Renal cortical epithelial cell (primary cell): ENCODE measurements at regions not wholly inside any gene's neighbourhood (a gene's known extent, or its start where the extent isn't known, plus 50 kb on each side); places are given as distances from the start of the nearest gene placed in this dataset.
A peak's percentile ranks its signal among the peaks of the same experiment; 100 is the strongest.

Experiments
- DNase-seq: peaks from one replicate; pipeline ENCODE4 v3.0.0-alpha.2; 2011; ENCODE audit warnings: low read depth

DNA sequence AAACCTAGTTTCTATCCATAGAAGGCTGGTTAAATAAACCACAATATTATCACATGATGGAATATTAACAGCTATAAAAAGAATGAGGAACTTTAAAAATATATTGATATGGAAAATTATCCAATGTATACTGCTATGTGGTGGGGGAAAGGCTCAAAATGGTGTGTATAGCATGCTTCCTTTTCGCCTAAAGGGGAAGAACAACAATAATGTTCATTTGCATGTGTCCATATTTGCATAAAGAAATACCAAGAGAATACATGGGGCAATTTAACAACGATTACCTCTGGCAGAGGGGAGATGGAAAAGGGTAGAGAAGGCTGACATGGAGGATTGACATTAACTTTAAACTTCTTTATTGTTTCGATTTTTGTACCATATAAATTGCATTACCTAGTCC is 121.3 kb upstream of the PARP11 start:
- DNase-seq: no peak

DNA sequence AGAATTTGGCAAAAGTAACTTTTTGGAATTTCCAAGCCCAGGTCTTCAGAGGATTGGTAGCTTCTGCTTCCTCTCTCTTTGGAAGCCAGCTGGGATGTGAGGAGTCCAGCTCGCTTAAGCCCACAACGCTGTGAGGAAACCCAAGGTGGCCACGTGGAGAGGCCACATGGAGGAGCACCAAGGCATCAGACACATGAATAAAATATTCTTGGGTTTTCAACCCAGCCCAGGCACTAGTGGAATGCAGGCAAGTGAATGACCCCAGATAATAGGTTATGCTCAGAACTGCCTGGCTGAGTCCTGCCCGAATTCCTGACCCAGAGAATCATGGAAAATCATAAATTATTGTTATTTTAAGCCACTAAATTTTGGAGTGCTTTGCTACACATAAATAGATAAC is 119.7 kb upstream of the PARP11 start:
- DNase-seq: no peak

DNA sequence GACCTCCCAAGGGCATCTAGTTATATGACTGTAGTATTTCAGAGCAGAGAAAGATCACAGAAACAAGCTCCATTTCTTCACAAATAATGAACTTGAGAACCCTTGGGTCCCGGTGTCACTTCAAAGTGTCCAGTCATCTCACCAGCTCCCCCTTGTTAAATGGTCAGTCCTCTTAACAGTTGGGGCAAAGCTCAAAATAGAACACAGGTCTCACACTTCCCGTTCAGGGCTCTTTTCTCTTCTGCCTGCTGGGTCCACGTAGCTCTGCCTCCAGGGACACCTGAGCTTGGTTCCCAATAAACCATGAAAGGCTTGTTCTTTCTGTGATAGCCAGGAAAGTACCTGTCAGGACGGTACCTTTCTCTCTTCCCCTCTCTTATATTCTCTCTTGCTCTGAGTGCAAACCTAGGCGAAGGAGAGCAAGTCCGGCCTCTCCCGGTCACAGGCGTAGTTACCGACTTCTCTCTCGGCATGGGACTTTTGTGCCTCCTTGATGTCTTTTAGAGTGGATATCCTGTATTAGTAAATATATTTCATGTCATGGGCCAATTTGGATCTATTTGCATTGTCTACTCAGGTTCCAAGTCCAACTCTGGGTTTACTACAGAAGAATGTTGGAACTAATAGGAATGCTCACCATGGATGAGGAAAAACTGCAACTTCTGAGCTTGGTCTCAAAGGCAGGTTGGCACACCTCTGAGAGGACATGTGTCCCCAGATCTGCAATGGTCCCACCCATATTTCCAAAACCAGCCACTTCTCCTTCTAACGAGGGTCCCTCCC is 118.8 kb upstream of the PARP11 start:
- DNase-seq: no peak

DNA sequence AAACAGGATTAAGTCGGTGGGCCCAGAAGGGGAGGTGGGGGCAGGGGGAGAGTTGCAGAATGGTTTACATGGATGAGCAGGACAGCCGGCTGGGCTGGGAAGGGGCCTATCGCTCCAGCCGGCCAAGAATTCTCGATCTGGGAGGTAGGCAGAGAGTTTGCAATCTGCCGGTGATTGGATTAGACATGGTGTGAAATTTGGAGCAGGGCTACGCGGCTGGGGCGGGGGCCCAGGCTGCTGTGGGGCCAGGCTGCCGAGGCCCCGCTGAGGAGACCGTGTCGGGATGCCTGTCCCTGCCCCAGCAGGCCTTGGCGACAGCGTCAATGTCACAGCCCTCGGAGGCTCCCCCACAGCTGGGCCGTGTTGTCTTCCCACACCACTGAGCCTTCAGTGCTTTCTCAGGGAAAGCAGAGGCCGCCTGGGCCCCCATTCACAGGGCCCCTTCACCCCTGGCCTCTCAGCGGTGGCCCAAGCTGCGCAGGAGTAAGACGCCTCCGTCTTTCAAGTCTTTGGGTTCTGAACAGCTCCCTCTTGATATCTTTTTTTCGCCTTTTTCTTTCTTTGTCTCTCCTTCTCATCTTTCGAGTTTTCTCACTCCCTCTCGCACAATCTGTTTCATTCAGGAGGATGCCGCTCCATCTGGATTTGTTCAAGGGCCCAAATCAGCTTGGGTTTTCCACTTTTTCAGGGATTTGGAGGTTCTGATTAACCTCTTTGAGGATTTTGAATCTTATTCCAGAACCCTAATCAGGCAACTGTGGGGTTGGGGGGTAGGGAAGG is 117.5 kb upstream of the PARP11 start:
- no peak for DNase-seq

DNA sequence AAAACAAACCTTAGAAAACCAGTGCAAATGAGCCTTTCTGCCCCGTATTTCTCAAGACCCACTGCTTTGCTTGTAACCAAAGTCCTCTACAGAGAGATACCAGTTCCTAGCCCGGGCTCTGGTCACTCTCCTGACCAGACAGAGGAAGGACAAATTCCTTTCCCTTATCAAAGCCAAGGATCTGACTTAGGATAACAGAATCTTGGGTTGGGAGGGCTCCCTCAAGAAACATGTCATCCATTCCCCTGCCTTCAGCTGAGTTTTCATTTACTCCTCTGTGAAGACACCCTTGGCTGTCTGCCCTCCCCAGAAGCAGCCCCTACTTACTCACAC is 116.0 kb upstream of the PARP11 start:
- DNase-seq: no peak

DNA sequence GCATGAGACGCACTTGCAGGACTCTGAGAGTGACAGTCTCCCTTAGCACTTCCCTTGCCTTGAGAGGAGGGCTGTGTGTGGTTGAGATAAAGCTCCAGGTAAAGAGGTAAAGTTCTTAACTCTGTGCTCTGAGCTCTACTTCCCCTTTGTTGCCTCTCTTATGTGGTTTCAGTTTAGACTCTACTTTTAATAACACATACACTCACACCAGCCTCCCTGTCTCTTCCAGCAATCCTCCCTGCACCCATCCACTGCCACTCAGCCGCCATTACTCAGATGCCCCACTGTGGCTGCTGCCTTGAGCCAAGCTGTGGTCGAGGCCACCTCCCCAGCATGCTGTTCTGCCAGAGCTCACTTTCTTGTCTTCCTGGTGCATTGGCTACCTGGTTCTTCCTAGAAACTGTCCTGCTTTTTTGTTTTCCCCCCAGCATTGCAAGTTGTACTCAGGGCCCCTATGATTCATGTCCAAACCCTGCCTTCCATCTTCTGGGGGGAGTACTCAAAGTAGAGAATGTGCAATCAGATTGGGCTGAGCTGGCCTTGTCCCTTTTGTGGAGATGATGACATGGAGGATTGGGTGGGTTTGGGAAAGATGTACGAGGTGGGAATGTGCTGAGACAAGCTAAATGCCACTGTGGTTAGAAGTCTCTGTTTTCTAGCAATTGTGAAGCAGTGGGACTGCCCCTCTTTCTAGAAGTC is 115.5 kb upstream of the PARP11 start:
- no peak for DNase-seq

DNA sequence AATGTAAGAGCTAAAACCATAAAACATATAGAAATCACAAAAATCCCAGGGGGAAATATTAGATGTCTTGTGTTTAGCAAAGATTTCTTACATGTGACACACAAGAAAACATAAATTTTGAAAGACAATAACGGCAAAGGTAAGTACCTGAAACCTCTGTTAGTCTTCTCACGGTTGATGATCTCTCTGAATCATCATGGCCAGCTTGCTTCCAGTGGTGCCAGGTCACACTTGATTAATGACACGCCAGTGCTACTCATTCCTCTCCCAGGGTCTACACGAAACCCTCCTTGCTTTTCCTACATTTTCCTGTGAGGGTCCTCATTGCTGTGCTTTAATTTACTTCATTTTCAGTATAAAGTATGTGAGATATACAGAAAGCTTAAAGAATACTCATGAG is 114.4 kb upstream of the PARP11 start:
- DNase-seq: peak; percentile 28

DNA sequence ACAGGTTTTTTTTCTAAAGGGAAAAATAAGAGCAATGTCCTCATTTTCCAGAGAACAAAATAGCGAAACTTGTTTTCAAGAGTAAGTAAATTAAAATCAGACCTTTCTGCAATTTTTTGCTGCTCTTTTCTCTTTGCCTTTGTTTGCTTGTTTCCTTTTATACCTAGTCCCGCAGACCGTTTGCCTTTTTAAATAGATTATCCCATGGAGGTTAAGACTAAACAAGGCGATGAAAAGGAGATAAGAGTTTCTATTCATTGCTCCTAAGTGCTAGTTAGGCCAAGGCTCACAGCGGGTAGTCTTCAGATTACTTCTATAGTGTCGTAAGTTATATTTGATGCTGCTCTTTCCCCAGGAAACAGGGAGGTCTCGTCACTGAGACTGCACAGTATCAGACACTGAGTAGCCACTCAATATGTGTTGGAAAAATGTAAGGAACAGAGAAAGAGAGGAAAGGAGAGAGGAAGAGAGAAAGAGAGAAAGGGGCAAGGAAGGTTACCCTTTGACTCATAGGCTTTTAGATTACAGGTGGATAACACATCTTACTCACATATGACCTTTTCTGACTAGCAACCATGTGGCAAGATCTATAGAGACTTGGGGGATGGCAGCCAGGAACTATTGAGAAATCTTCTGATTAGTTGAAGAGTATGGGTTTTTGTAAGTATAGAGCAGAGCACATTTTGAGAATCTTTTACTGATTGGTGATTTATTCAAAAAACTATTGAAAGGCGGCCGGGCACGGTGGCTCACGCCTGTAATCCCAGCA is 107.5 kb upstream of the PARP11 start:
- DNase-seq: no peak

DNA sequence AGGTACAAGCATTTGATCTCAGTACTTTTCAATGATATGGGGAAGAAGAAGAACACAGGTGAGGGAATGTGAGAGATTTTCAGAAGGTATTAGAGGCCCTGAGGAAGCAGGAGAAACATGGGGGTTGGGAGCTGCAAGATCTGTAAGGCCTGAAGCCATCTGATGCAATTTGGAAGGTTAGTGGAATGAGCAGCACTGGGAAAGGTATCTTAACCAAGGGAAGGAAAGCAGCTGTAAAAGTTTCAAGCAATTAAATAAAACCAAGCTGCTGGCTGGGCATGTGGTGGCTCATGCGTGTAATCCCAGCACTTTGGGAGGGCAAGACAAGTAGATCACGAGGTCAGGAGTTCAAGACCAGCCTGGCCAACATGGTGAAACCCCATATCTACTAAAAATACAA is 104.4 kb upstream of the PARP11 start:
- no peak for DNase-seq

DNA sequence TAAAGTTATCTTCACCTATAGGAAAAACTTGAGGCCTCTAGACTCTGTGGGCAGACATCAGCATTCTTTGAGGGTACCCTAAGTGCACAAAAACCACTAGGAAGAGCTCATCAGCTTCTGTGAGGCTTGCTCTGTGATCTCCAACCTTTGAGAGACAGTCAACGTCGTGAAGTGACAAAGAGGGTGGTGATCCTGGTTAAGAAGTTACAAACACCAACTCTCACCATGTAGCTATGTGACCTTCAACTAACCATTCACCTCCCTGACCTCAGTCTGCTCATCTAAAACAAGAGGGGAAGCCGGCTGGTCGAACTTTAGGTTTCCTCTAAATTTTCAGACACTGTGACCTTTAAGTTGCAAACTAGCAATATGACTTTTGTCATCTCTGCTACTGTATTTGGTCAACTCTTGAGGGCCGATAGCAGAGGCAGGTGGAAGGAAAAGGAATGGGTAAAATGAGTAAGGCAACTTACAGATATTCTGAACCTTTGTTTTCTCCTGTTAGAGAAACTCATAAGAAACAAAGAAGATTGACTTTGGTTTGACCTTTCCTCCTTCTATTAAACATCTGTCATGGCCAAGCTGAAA is 103.2 kb upstream of the PARP11 start:
- no peak for DNase-seq

DNA sequence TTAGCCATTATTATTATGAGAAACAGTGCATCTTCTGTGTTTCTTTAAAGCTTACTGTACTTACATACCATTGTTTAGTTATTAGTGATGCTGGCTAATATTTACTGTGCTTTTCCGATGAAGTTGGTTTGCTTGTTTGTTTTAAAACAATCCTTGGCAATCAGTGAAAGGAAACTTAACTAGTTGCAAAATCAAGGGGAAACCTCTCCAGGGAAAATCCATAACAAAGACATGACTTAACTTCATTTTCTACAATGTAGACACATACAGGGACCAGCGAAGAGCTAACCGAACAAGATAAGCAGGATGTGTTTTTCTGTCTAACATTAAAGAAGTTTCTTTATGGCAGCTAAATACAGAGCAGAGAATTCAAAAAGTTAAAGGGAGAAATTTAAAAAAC is 102.5 kb upstream of the PARP11 start:
- no peak for DNase-seq

DNA sequence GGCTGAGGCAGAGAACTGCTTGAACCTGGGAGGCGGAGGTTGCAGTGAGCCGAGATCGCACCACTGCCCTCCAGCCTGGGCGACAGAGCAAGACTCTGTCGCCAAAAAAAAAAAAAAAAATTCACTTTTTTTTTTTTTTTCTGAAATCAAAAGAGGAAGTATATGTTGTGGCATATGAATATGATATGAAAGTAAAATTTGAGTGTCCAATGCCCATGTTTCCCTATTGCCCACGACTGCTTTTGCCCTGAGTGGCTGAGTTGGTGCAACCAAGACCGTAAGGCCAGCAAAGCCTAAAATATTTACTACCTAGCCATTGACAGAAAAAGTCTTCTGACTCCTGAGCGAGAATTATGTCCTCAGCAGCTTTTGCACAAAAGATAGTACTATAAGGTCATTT is 101.7 kb upstream of the PARP11 start:
- no peak for DNase-seq

DNA sequence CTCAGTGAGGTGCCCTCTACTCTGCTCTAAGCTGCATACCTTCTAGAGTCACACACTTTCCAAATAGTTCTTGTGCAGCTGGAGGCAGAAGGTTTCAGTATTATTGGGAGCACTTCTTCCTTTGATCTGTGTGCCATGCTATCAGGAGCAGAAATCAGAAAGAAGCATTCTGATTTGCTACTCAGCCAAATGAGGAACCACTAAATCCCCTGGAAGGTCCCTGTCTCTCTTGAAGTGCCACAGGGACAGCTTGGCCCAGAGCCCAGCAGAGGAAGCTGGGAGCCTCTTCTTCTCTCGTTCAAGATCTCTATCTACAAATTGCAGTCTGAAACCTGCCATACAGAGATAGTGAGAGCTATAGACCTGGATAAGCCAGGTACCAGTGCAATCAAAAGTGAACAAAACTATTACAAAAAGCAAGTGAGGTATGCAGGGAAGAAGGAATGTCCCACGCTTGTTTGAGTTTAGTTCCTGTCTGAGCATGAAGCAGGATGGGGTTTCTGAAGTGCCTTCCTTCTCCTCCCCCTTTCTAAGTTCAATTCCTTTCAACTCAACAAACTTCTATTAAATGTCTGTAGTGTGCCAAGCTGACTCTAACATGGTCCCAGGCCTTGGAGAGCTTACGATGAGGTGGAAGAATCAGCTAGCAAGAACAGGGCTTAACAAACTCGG is 100.9 kb upstream of the PARP11 start:
- DNase-seq: no peak

DNA sequence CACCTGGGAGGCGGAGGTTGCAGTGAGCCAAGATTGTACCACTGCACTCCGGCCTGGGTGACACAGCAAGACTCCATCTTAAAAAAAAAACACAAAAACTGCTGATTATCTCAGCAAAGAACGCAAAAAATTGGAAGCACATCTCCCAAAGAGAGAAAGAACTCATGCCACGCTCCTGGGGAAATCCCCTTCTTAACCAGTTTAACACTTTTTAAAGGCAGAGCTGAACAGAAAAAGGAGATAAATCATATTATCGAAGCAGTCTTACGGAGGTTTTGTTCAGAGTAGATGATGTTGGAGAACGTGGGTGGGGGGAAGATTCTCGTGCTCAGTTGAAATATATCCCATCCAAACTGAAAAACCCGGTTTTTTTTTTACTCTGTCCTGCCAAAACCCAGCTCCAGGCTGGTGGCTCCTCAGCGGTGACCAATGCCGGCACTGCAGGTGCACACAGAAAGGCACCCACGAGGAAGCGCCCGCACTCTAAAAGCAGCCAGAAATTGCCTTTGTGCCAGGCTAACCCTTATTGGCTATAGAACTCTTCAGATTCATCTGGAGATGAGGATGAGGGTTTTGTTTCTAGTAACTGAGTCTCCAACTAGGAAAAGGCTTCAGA is 100.2 kb upstream of the PARP11 start:
- DNase-seq: no peak

DNA sequence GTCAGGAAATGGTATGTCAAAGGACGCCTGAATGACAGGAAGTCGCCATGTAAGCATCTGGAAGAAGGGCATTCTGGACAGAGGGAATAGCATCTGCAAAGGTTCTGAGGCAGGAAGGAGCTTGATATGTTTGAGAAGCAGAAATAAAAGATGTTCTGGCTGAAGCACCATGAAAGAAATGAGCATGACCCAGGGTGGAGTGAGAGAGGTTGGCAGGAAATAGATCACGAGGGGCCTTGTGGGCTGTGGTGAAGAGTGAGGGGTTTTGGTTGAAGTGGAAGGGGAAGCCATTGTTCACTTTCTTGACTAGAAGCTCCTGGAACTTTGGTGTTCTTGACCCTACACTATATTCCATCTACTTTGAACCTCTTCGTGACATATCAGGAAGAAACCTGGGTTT is 99.4 kb upstream of the PARP11 start:
- no peak for DNase-seq

DNA sequence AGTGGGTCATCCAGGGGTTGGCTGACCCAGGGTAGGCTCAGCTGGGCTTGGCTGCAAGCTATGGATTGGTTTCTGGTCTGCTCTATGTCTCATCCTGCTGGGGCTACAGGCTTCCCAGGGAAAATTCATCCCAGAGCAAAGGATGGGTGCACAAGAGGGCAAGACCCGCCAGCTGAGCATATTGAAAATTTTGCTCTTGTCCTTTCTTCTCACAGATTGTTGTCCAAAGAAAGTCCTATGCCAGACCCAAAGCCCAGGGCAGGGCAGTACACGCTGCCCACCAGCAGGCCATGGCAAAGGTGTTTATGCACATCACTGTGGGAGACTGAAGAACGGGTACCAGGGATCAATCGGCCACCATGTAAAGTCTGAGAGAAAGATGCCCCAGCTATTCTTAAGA is 95.3 kb upstream of the PARP11 start:
- DNase-seq: no peak

DNA sequence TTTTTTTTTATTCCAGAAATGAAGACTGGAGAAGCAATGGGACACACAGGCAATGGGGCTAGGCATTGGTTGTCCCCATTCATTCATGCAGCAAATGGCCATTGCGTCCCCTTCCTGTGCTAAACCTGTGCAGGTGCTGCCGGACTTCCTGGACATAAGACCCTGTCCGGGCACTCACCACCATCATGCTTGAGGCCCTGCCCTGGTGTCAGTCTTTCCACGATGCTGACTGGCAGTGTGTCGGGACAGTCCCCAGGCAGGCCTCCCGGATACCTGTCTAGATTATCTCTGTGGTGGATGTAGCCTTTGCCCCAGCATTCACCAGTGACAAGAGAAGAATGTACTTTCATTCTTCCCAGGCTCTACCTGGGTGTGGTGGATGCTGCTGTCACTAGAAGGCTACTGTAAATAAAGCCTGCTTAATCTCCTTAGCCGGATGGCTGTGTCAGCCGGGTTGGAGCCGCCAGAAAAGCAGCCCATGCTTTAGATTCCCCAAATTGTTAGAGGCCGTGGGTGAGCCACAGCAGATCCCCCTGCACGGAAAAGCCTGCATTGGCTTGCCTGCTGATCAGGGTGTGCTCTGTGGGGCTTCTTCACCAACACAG is 94.5 kb upstream of the PARP11 start:
- DNase-seq: no peak

DNA sequence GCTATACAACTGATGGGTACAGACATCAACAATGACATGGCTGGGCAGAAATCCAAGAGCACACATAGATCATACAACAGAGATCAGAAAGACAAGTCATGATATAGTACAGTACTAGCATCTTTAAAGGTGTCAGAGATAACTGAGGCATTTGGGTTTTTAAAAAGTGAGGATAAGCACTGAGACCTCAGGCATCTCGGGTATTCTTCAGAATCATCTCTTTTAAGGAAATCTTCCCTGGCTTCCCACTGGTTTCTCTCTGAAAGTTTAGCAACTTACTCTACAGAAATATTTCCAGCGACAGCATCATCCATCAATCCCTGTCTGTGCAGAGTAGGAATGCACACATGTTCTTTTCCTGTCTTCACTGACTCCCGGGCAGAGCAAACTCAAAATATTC is 93.2 kb upstream of the PARP11 start:
- DNase-seq: no peak

DNA sequence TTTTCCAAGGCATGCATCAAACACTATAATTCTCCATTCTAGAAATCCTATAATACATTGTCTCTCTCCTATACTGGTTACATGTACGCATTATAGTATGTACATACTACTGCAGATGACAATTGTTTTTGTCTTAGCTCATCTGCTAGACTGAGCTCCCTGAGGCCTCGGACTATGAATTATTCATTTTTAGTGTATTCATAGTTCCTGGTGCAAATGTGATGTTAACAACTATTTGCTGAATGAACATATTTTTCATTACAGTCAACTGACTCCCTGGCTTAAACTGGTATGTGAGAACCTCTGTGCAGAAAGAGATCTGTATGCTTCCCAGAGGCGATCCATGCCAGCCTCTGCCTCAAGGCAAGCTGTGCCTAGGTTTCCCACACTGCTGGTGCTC is 91.8 kb upstream of the PARP11 start:
- DNase-seq: no peak

DNA sequence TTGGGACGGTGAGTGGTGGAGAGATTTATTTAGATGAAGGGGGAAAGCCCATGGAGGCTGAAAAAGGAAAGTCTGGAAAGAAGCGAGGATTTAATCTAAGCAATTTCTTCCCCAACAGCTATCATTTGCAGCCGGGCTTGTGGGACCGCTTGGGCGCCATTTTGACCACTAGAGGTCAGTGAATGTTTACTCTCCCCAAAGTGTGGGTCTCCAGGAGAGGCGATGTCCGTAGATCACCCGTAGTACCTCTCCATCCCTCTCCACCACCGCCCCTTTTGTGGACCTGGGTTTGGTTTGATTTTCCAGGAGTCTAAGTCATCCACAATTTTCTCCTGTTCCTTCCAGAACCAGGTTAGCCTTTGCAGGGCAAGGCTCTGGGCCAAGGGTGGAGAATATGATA is 91.2 kb upstream of the PARP11 start:
- DNase-seq: no peak
